GM23338 (cell line): ENCODE measurements at regions not wholly inside any gene's neighbourhood (a gene's known extent, or its start where the extent isn't known, plus 50 kb on each side); places are given as distances from the start of the nearest gene placed in this dataset.

Experiments
- ATAC-seq: fragments of 200-7000 bp; cut with Tn5 transposase; 3 replicates; pipeline ENCODE4 v1.9.1; 2020
- DNase-seq: peaks from one replicate; pipeline ENCODE4 v3.0.0-alpha.2; 2015; ENCODE audit warnings: low spot score
- H2AFZ ChIP-seq: fragments of 200-600 bp; sonication (generic); 2 replicates; pipeline ENCODE4 v1.8.0; 2016; ENCODE audit warnings: antibody characterized with exemption, mild to moderate bottlenecking, moderate library complexity
- H3F3A ChIP-seq: fragments of 200-600 bp; sonication (generic); replicated peaks from 2 replicates; pipeline ENCODE4 v1.8.0; 2017; ENCODE audit warnings: antibody characterized with exemption, mixed run types, low read depth
- H3K27ac ChIP-seq: fragments of 200-600 bp; sonication (generic); 2 replicates; pipeline ENCODE4 v1.6.1; 2016; ENCODE audit warnings: low read depth
- H3K27me3 ChIP-seq: fragments of 200-600 bp; sonication (generic); 2 replicates; pipeline ENCODE4 v1.8.0; 2016; ENCODE audit warnings: mild to moderate bottlenecking, mixed run types, moderate library complexity; ENCODE audit not compliant: insufficient read depth
- H3K36me3 ChIP-seq: fragments of 200-600 bp; sonication (generic); 2 replicates; pipeline ENCODE4 v1.8.0; 2016; ENCODE audit warnings: mild to moderate bottlenecking; ENCODE audit not compliant: insufficient read depth
- H3K4me1 ChIP-seq: fragments of 200-600 bp; sonication (generic); 2 replicates; pipeline ENCODE4 v1.8.0; 2016; ENCODE audit warnings: mild to moderate bottlenecking, moderate library complexity; ENCODE audit not compliant: insufficient read depth
- H3K4me2 ChIP-seq: fragments of 200-600 bp; sonication (generic); 2 replicates; pipeline ENCODE4 v1.7.1; 2017; ENCODE audit warnings: mixed run types
- H3K4me3 ChIP-seq: fragments of 200-600 bp; sonication (generic); 2 replicates; pipeline ENCODE4 v1.6.1; 2016; ENCODE audit warnings: mixed run types
- H3K79me2 ChIP-seq: fragments of 200-600 bp; sonication (generic); replicated peaks from 2 replicates; pipeline ENCODE4 v1.8.0; 2017; ENCODE audit warnings: mild to moderate bottlenecking; ENCODE audit not compliant: insufficient read depth
- H3K9me2 ChIP-seq: fragments of 200-600 bp; sonication (generic); 2 replicates; pipeline ENCODE4 v1.8.0; 2017; ENCODE audit not compliant: insufficient read depth
- H4K20me1 ChIP-seq: fragments of 200-600 bp; sonication (generic); replicated peaks from 2 replicates; pipeline ENCODE4 v1.8.0; 2017; ENCODE audit warnings: mild to moderate bottlenecking; ENCODE audit not compliant: insufficient read depth
- H3K27ac Mint-ChIP-seq: 2 replicates; pipeline ENCODE4 v1.8.0; 2020; ENCODE audit warnings: inconsistent platforms, mild to moderate bottlenecking, moderate library complexity, mixed read lengths
- H3K27me3 Mint-ChIP-seq: 3 replicates; pipeline ENCODE4 v1.8.0; 2022; ENCODE audit warnings: low read depth, mild to moderate bottlenecking, moderate library complexity, mixed read lengths, inconsistent platforms; ENCODE audit not compliant: insufficient read depth, poor library complexity
- H3K36me3 Mint-ChIP-seq: 3 replicates; pipeline ENCODE4 v1.8.0; 2021; ENCODE audit warnings: low read depth, mild to moderate bottlenecking, inconsistent platforms, moderate library complexity, mixed read lengths
- H3K4me1 Mint-ChIP-seq: 3 replicates; pipeline ENCODE4 v1.8.0; 2020; ENCODE audit warnings: mild to moderate bottlenecking, inconsistent platforms, mixed read lengths
- H3K4me3 Mint-ChIP-seq: 3 replicates; pipeline ENCODE4 v1.8.0; 2021; ENCODE audit warnings: moderate library complexity, mild to moderate bottlenecking, inconsistent platforms, mixed read lengths
- H3K9me3 Mint-ChIP-seq: 3 replicates; pipeline ENCODE4 v1.8.0; 2020; ENCODE audit warnings: moderate library complexity, mild to moderate bottlenecking, inconsistent platforms, mixed read lengths
- CREB1 ChIP-seq: fragments of 250-450 bp; sonication (Bioruptor Pico); IDR thresholded peaks from 2 replicates; pipeline ENCODE4 v1.5.0; 2020; ENCODE audit warnings: low read depth, mild to moderate bottlenecking, moderate library complexity
- EZH2 ChIP-seq: fragments of 200-600 bp; sonication (generic); IDR thresholded peaks from one replicate; pipeline ENCODE4 v1.8.0; 2017; ENCODE audit warnings: antibody characterized with exemption, mild to moderate bottlenecking, low read depth; ENCODE audit not compliant: unreplicated experiment
- EZH2phosphoT487 ChIP-seq: fragments of 200-600 bp; sonication (generic); IDR thresholded peaks from one replicate; pipeline ENCODE4 v1.8.1; 2018; ENCODE audit warnings: antibody characterized with exemption; ENCODE audit not compliant: unreplicated experiment
- JUNB ChIP-seq: IDR thresholded peaks from one replicate; pipeline ENCODE4 v1.6.1; 2016; ENCODE audit warnings: antibody characterized with exemption; ENCODE audit not compliant: unreplicated experiment
- NANOG ChIP-seq: IDR thresholded peaks from 2 replicates; pipeline ENCODE4 v1.6.1; 2016; ENCODE audit warnings: antibody characterized with exemption, borderline replicate concordance
- POLR2AphosphoS5 ChIP-seq: IDR thresholded peaks from 2 replicates; pipeline ENCODE4 v1.6.1; 2016; ENCODE audit warnings: antibody characterized with exemption, low read depth
- STAT1 ChIP-seq: IDR thresholded peaks from one replicate; pipeline ENCODE4 v1.6.1; 2016; ENCODE audit warnings: antibody characterized with exemption; ENCODE audit not compliant: unreplicated experiment
- ZNF114 ChIP-seq: fragments of 250-450 bp; sonication (Bioruptor Pico); IDR thresholded peaks from 2 replicates; pipeline ENCODE4 v1.5.0; 2020; ENCODE audit warnings: mild to moderate bottlenecking, moderate library complexity
- ZNF331 ChIP-seq: fragments of 250-450 bp; sonication (Bioruptor Pico); IDR thresholded peaks from 2 replicates; pipeline ENCODE4 v1.5.0; 2020; ENCODE audit warnings: low read depth, mild to moderate bottlenecking, moderate library complexity
- TF ChIP-seq, protein P1 (sequence below): IDR thresholded peaks from 2 replicates; pipeline ENCODE4 v1.6.1; 2016; ENCODE audit warnings: antibody characterized with exemption
- TF ChIP-seq, protein P2 (sequence below): fragments of 250-450 bp; sonication (Bioruptor Pico); IDR thresholded peaks from 2 replicates; pipeline ENCODE4 v1.5.0; 2020; ENCODE audit warnings: mild to moderate bottlenecking, moderate library complexity
- TF ChIP-seq, protein P3 (sequence below): IDR thresholded peaks from one replicate; pipeline ENCODE4 v1.6.1; 2018; ENCODE audit warnings: antibody characterized with exemption; ENCODE audit not compliant: unreplicated experiment
- TF ChIP-seq, protein P4 (sequence below), 2 experiments: fragments of 200-600 bp in 1 of 2; sonication (generic) in 1 of 2; conservative IDR thresholded peaks; 2 replicates each; pipeline versions ENCODE4 v1.5.1 to v1.6.1; 2016 to 2017; ENCODE audit warnings: antibody characterized with exemption in 2 of 2, low read depth in 2 of 2, mild to moderate bottlenecking in 2 of 2, moderate library complexity in 1 of 2

DNA sequence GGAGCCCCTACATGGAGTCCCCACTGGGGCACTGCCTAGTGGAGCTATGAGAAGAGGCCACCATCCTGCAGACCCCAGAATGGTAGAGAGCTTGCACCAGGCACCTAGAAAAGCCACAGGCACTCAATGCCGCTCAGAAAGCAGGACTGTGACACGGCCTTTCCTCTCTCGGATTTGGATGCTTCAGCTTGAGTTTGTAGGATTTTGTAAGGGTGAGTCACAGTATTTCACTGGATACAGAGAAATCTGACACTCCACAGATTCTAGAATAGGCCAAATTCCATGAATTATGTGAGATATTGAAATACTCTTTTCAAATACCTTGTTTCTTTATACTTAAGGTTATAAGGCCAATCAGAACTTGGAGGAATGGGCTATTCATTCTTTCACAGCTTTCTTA lies 424.5 kb downstream of the HTR1B start:
- peaks cover 12% of the 10 kb centered on the region for H3K36me3 Mint-ChIP-seq
- Histone ChIP-seq H3K27ac (no peak overlapping the region), H3F3A (no peaks in the 10 kb centered on the region), H4K20me1 (no peaks in the 10 kb centered on the region), H3K27me3 (no peaks in the 10 kb centered on the region), H3K36me3 (0 out of 2 replicates have a peak, but pooled peaks cover 6% of the 10 kb centered on the region), H3K4me2 (no peak overlapping the region), H2AFZ (no peak overlapping the region), H3K79me2 (no peaks in the 10 kb centered on the region), H3K4me1 (no peaks in the 10 kb centered on the region), H3K9me2 (no peaks in the 10 kb centered on the region; the same call in none of the 2 replicates), H3K4me3 (no peak overlapping the region)
- no peak for TF ChIP-seq JUNB
- no peak for TF ChIP-seq EZH2phosphoT487
- TF ChIP-seq CREB1 (CRISPR knock-in tag), result no peak
- TF ChIP-seq ZNF331 (CRISPR knock-in tag), result no peak
- no peak for TF ChIP-seq ZNF114
- TF ChIP-seq, protein P1, sequence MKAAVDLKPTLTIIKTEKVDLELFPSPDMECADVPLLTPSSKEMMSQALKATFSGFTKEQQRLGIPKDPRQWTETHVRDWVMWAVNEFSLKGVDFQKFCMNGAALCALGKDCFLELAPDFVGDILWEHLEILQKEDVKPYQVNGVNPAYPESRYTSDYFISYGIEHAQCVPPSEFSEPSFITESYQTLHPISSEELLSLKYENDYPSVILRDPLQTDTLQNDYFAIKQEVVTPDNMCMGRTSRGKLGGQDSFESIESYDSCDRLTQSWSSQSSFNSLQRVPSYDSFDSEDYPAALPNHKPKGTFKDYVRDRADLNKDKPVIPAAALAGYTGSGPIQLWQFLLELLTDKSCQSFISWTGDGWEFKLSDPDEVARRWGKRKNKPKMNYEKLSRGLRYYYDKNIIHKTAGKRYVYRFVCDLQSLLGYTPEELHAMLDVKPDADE, result no peak
- TF ChIP-seq STAT1, result no peak
- TF ChIP-seq, protein P2, sequence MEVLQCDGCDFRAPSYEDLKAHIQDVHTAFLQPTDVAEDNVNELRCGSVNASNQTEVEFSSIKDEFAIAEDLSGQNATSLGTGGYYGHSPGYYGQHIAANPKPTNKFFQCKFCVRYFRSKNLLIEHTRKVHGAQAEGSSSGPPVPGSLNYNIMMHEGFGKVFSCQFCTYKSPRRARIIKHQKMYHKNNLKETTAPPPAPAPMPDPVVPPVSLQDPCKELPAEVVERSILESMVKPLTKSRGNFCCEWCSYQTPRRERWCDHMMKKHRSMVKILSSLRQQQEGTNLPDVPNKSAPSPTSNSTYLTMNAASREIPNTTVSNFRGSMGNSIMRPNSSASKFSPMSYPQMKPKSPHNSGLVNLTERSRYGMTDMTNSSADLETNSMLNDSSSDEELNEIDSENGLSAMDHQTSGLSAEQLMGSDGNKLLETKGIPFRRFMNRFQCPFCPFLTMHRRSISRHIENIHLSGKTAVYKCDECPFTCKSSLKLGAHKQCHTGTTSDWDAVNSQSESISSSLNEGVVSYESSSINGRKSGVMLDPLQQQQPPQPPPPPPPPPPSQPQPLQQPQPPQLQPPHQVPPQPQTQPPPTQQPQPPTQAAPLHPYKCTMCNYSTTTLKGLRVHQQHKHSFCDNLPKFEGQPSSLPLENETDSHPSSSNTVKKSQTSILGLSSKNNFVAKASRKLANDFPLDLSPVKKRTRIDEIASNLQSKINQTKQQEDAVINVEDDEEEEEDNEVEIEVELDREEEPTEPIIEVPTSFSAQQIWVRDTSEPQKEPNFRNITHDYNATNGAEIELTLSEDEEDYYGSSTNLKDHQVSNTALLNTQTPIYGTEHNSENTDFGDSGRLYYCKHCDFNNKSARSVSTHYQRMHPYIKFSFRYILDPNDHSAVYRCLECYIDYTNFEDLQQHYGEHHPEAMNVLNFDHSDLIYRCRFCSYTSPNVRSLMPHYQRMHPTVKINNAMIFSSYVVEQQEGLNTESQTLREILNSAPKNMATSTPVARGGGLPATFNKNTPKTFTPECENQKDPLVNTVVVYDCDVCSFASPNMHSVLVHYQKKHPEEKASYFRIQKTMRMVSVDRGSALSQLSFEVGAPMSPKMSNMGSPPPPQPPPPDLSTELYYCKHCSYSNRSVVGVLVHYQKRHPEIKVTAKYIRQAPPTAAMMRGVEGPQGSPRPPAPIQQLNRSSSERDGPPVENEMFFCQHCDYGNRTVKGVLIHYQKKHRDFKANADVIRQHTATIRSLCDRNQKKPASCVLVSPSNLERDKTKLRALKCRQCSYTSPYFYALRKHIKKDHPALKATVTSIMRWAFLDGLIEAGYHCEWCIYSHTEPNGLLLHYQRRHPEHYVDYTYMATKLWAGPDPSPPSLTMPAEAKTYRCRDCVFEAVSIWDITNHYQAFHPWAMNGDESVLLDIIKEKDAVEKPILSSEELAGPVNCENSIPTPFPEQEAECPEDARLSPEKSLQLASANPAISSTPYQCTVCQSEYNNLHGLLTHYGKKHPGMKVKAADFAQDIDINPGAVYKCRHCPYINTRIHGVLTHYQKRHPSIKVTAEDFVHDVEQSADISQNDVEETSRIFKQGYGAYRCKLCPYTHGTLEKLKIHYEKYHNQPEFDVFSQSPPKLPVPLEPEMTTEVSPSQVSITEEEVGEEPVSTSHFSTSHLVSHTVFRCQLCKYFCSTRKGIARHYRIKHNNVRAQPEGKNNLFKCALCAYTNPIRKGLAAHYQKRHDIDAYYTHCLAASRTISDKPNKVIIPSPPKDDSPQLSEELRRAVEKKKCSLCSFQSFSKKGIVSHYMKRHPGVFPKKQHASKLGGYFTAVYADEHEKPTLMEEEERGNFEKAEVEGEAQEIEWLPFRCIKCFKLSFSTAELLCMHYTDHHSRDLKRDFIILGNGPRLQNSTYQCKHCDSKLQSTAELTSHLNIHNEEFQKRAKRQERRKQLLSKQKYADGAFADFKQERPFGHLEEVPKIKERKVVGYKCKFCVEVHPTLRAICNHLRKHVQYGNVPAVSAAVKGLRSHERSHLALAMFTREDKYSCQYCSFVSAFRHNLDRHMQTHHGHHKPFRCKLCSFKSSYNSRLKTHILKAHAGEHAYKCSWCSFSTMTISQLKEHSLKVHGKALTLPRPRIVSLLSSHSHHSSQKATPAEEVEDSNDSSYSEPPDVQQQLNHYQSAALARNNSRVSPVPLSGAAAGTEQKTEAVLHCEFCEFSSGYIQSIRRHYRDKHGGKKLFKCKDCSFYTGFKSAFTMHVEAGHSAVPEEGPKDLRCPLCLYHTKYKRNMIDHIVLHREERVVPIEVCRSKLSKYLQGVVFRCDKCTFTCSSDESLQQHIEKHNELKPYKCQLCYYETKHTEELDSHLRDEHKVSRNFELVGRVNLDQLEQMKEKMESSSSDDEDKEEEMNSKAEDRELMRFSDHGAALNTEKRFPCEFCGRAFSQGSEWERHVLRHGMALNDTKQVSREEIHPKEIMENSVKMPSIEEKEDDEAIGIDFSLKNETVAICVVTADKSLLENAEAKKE (CRISPR knock-in tag), result no peak
- no peak for TF ChIP-seq EZH2
- no peak for TF ChIP-seq POLR2AphosphoS5
- TF ChIP-seq NANOG, result no peak
- TF ChIP-seq, protein P3, sequence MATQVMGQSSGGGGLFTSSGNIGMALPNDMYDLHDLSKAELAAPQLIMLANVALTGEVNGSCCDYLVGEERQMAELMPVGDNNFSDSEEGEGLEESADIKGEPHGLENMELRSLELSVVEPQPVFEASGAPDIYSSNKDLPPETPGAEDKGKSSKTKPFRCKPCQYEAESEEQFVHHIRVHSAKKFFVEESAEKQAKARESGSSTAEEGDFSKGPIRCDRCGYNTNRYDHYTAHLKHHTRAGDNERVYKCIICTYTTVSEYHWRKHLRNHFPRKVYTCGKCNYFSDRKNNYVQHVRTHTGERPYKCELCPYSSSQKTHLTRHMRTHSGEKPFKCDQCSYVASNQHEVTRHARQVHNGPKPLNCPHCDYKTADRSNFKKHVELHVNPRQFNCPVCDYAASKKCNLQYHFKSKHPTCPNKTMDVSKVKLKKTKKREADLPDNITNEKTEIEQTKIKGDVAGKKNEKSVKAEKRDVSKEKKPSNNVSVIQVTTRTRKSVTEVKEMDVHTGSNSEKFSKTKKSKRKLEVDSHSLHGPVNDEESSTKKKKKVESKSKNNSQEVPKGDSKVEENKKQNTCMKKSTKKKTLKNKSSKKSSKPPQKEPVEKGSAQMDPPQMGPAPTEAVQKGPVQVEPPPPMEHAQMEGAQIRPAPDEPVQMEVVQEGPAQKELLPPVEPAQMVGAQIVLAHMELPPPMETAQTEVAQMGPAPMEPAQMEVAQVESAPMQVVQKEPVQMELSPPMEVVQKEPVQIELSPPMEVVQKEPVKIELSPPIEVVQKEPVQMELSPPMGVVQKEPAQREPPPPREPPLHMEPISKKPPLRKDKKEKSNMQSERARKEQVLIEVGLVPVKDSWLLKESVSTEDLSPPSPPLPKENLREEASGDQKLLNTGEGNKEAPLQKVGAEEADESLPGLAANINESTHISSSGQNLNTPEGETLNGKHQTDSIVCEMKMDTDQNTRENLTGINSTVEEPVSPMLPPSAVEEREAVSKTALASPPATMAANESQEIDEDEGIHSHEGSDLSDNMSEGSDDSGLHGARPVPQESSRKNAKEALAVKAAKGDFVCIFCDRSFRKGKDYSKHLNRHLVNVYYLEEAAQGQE, result no peak
- TF ChIP-seq, protein P4, sequence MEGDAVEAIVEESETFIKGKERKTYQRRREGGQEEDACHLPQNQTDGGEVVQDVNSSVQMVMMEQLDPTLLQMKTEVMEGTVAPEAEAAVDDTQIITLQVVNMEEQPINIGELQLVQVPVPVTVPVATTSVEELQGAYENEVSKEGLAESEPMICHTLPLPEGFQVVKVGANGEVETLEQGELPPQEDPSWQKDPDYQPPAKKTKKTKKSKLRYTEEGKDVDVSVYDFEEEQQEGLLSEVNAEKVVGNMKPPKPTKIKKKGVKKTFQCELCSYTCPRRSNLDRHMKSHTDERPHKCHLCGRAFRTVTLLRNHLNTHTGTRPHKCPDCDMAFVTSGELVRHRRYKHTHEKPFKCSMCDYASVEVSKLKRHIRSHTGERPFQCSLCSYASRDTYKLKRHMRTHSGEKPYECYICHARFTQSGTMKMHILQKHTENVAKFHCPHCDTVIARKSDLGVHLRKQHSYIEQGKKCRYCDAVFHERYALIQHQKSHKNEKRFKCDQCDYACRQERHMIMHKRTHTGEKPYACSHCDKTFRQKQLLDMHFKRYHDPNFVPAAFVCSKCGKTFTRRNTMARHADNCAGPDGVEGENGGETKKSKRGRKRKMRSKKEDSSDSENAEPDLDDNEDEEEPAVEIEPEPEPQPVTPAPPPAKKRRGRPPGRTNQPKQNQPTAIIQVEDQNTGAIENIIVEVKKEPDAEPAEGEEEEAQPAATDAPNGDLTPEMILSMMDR (conservative IDR thresholded peaks at IDR 0.05; ENCODE audit: low read depth in 2 of 2), result no peak
- no peak overlapping the region for H3K27ac Mint-ChIP-seq
- no peak for ATAC-seq
- peaks cover 15% of the 10 kb centered on the region for H3K9me3 Mint-ChIP-seq
- DNase-seq, result no peak
- H3K4me1 Mint-ChIP-seq, result peaks cover 6% of the 10 kb centered on the region; the same call in 2 of the 3 replicates
- no peak overlapping the region for H3K4me3 Mint-ChIP-seq
- H3K27me3 Mint-ChIP-seq, result no peaks in the 10 kb centered on the region
